Brain pericyte (primary cell): ENCODE measurements at regions not wholly inside any gene's neighbourhood (a gene's known extent, or its start where the extent isn't known, plus 50 kb on each side); places are given as distances from the start of the nearest gene placed in this dataset.

Source experiments
- DNase-seq: peaks from one replicate; pipeline ENCODE4 v3.0.0-alpha.2; 2012; ENCODE audit warnings: low read depth, low spot score

DNA sequence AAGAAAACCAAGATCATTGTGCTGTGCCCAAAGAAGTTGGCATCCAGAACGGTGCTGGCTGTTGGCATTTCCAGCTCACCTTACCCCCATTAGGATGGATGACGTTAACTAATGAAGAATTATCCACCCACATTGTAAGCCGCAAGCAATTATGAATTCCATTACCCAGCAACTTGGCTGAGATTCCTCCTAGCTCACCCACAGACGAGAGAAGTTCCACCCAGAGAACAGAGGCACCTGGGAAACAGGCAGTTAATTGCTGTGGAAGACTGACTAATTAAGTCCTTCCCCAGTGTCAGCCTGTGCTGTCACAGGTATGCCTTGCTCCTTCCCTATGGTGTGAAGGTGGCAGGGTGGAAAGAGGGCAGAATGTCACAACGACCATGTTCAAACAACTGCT lies 456.2 kb upstream of the CDH5 start:
- DNase-seq, result no peak

- DNase-seq, result no peak
Measured at GRCh38 chr16:65909310-65910050, 457.0 kb upstream of the CDH5 start.

DNA sequence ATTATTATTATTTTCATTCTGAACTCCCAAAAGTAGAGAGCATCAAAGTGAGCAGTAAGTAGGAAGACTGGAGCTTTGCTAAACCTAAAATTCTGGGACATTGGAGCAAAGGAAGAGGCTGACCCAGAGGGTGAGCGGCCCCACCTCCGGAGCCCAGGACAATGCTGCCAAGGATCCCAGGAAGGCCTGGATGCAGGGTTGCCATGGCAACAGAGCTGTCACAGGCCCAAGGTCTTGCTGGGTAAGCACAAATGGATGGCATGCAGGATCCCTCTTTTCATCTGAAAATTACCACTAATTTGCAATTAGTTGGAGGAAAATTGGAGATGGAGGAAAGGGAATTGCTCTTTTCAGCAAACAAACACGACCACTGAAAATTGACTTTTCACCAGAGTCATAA lies 457.9 kb upstream of the CDH5 start:
- DNase-seq, result no peak

DNA sequence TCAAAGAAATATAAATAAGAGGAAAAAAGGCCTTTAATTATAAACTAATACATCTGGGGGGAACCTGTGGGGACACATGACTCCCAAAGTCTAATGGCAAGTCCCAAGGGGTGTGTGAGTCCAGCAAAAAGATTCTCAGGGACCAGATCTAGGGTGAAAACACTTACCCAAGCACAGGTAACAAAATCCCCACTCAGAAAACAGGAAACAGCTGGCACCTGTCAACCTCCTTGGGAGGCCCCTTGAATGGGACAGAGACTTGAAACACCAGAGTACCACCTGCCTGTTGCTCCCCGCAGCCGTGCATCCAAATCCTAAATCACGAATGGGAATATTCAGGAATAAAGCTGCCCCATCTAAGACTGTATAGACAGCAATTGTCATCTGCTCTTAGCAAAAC lies 461.2 kb upstream of the CDH5 start:
- no peak for DNase-seq

- DNase-seq, result no peak
Measured at GRCh38 chr16:65896448-65897153, 469.9 kb upstream of the CDH5 start.

- DNase-seq, result no peak
Measured at GRCh38 chr16:65895906-65896305, 470.6 kb upstream of the CDH5 start.

GRCh38 chr16:65895486-65895885 lies 471.0 kb upstream of the CDH5 start:
- DNase-seq, result no peak

- no peak for DNase-seq
Measured at GRCh38 chr16:65890203-65890602, 476.3 kb upstream of the CDH5 start.

DNA sequence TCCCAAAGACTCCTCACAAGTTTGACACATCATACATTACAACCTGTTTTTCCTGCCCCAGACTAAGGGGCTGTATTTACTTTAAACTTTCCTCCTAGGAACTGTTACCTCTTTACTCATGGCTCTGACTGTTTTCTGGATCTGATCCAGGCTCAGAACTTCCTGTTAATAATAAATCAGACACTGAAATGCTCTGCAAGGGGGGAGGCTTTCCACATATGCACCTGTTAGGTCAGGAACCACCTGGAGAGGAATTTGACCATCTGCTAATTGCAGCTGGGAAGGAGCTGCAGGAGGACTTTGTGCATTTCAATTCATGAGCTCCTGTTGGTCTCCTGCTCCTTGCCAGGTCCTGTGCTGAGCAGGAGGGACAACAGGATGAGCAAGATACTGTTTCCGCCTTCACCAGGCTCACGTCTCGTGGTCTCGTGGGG lies 476.9 kb upstream of the CDH5 start:
- DNase-seq, result no peak

DNA sequence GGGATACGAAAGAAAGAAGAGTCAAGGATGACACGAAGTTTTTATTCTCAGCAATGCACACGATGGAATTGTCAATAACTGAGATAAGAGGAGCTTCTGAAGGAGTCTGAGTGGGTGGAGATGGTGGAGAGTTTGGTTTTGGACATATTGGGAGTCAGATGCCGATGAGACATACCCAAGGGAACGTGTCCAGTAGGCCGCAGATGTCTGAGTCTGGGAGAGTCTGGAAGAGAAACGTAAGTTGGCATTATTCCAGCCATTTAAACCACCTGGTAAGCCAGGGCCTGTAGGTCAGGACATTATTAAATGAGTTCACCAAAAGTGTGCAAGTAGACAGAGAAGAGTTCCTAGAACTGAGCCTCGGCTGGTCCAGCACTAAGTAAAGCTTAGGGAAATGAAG lies 478.3 kb upstream of the CDH5 start:
- no peak for DNase-seq

DNA sequence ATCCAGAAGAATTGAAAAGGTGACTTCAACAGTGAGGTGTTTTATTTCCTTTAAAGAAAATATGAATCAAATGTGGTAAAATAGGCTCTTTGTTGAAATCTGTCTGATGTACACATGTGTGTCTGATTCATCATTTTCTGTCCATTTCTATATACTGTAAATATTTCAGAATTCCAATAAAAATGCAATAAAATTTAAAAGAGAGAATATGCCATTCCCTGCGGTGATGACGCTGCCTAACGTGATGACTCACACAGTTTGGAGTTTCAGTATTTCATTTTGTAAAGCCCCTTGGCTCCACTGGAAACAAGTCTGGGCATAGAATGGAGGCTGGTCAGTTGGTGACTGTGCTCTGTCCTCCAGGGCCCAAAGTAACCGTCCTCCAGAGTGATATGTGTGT lies 482.5 kb upstream of the CDH5 start:
- DNase-seq, result no peak

- DNase-seq, result no peak
Measured at GRCh38 chr16:65878347-65878746, 488.1 kb upstream of the CDH5 start.

DNA sequence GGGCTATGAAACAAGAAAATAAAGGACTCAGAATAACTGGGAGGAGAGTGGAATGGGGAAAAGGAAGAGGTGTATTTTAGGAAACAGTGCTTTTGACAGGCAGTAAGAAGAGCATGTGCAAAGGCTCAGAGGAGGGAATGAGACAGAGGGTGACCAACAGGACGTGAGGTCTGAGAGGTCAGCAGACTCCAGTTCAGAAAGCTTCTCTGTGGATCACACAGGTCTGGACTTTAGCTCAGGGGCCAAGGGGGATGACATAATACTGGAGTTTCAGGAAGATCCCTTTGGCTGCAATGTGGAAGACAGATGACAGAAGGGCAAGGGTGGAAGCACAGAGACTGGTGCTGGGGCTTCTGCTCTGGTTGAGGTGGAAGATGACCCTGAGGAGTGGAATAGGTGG lies 489.9 kb upstream of the CDH5 start:
- no peak for DNase-seq

- no peak for DNase-seq
Measured at GRCh38 chr16:65876056-65876408, 490.5 kb upstream of the CDH5 start.

DNA sequence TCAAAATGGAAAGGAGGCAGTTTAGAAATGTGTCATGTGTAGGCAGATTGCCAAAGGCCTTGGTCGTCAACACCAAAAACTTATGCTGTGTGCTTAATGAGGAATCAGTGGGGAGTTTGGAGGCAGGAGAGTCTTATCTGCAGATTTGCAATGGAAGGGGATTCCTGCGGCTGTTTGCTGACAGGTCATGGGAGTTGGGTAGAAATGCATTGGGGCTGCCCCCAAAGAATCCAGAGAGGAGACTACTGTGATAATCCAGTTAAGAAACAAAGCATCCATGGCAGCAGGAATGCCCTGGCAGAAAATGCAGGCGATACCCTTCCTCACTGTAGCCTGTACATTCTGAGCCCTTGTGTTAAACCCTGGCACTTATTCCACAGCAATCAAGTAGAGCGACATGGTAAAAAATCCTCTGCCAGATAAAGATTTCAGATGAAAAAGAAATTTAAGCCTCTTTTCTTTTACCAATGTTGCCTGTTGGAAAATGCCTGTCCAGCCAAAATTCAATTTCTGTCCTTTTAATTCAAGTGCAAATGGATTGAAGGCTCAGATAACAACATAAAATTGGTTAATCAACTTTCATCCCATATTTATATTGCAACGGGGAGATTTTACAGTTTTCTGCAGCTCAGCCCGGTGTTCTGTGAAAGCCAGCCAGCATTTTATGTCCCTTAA lies 491.0 kb upstream of the CDH5 start:
- DNase-seq, result no peak

- no peak for DNase-seq
Measured at GRCh38 chr16:65869261-65869660, 497.2 kb upstream of the CDH5 start.

GRCh38 chr16:65867276-65867960 lies 499.1 kb upstream of the CDH5 start:
- DNase-seq, result no peak

DNA sequence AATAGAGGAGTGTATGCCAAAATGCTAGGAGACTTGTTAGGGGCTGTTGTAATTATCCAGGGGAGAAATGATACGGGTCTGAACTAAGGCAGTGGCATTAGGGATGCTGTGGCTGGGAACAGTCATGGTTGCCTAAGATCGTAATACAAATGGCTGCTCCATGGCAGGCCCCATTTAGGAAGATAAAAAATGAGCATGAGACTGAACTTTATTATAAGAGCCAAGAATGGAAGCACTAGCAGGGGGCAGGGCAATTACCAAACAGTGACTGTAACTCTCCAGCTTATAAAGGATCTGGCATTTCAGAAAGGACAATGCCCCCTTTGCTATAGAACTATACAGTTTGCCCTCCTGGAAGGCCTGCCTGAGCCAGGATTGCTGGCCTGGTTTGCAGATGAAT lies 503.3 kb upstream of the CDH5 start:
- DNase-seq, result no peak

DNA sequence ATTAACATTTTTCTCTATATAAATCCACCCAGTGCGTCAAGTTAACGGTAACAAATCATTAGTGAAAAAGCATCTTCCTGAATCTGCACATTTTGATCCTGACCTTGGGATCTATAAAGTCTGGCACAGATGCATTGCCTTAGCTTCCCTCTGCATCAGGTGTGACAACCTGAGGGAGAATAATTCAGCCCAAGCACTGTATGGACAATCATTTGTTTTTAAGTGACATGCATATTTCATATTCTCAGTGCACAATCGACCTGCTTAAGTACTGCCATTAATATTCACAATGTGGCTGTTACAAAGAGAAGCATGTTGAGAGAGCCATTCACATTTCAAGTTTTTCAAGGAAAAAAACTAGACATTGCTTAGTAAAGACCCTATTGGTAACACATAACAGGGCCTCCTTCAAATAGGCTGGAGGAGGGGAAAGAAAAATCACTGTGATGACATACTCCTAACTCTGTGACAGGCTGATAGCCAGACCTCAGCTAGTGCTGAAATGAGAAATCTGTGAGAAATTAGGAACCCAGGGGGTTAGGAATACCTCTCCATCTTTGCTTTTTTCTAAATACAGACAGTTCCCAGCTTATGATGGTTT lies 505.3 kb upstream of the CDH5 start:
- DNase-seq, result no peak

DNA sequence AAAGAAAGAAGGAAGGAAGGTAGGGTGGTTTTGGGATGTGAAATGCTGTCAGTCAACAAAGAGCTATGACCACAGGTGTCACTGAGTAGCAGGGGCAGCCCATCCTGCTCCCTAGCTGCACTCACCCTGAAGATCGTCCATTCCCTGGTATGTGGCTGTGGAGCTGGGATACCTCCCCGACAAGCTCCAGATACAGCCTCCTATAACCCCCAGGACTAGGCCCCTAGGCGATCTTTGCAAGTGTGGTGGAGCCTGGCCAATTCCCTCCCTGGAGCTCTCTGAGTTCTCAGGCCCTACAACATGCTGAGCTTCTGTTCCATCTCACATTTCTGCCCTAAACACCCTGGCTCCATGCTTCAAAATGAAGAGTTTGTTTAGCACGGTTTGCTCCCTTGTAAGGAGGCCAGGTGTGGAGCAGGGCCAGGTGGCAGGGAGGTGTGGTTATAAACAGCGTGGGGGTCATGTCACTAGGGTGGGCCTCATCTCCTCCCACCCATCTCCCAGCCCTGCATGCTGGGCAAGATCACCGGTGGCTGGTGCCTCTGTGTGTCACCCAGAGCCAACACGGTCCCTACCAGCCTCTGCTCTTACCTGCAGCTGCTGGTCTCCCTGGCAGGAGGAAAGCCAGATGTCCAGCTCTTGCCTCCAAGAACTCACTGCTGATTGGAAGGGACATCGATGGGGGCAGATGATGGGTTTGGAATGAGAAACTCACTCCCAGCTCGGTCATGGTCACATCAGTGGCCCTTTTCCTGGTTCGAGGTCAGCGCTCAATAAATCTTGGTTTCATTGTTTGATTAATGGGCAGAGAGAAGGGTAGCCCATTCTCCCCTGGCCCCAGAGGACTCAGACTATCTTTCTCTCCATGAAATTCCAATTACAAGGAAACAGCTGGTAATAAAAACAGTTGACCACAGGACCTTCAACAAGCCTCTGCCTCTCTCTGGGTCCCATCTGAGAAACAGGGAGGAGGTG lies 511.0 kb upstream of the CDH5 start:
- no peak for DNase-seq

DNA sequence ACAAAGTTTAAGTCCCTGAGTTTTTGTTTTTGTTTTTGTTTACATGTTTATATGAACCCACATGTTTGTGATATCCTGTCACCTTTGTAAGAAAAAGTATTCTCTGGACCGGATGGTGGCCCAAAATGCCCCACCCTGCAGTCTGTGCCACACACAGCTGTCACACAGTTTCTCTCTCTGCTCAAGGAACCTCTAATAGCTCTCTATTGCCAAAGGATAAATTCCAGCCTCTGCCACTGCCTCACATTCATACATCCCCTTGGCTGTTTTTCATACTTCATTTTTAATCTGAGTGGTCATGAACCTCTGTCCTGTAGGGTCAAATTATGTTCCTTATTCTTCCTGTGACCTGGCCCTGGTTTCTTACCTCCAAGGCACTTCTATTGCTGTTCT lies 520.3 kb upstream of the CDH5 start:
- DNase-seq, result no peak
